Liver (tissue), 7 donors: ENCODE measurements at regions not wholly inside any gene's neighbourhood (a gene's known extent, or its start where the extent isn't known, plus 50 kb on each side); places are given as distances from the start of the nearest gene placed in this dataset.

ENCODE experiments used
- DNase-seq: peaks from one replicate; pipeline ENCODE4 v3.0.0-alpha.2; 2017; ENCODE audit warnings: low spot score
- H3K27ac ChIP-seq, 2 donors: one replicate each; pipeline ENCODE4 v1.7.0; 2013; ENCODE audit warnings: inconsistent platforms in 2 of 2, low read length in 2 of 2, control low read depth in 1 of 2, low read depth in 1 of 2, mild to moderate bottlenecking in 1 of 2
- H3K27me3 ChIP-seq, 4 donors: one replicate each; pipeline versions ENCODE4 v1.6.1 to v1.7.0; 2013; ENCODE audit warnings: low read length in 3 of 4, inconsistent platforms in 1 of 4, mild to moderate bottlenecking in 1 of 4, moderate library complexity in 1 of 4; ENCODE audit not compliant: control insufficient read depth in 4 of 4, insufficient read depth in 4 of 4
- H3K36me3 ChIP-seq, 4 donors: one replicate each; pipeline versions ENCODE4 v1.6.1 to v1.7.0; 2013; ENCODE audit warnings: low read length in 3 of 4, mild to moderate bottlenecking in 3 of 4, low read depth in 1 of 4, moderate library complexity in 1 of 4; ENCODE audit not compliant: control insufficient read depth in 4 of 4, insufficient read depth in 3 of 4
- H3K4me1 ChIP-seq, 4 donors: one replicate each; pipeline versions ENCODE4 v1.6.1 to v1.7.0; 2013; ENCODE audit warnings: low read length in 3 of 4, mild to moderate bottlenecking in 3 of 4, moderate library complexity in 1 of 4; ENCODE audit not compliant: control insufficient read depth in 4 of 4, insufficient read depth in 4 of 4
- H3K4me3 ChIP-seq, 3 donors: one replicate each; pipeline versions ENCODE4 v1.6.1 to v1.7.0; 2013; ENCODE audit warnings: low read length in 3 of 3, control low read depth in 1 of 3, low read depth in 1 of 3, mild to moderate bottlenecking in 1 of 3
- H3K9ac ChIP-seq, 2 donors: one replicate each; pipeline ENCODE4 v1.7.0; 2013; ENCODE audit warnings: low read length in 2 of 2, mild to moderate bottlenecking in 2 of 2, moderate library complexity in 2 of 2, control low read depth in 1 of 2, low read depth in 1 of 2
- H3K9me3 ChIP-seq, 4 donors: one replicate each; pipeline versions ENCODE4 v1.6.1 to v1.7.0; 2013; ENCODE audit warnings: low read length in 3 of 4; ENCODE audit not compliant: control insufficient read depth in 4 of 4
- EGR1 ChIP-seq, 2 donors: IDR thresholded peaks; 2 replicates each; pipeline ENCODE4 v1.6.1; 2016 to 2018; ENCODE audit warnings: antibody characterized with exemption in 2 of 2, low read depth in 2 of 2
- FOXA1 ChIP-seq: IDR thresholded peaks from 2 replicates; pipeline ENCODE4 v1.6.1; 2016; ENCODE audit warnings: antibody characterized with exemption
- FOXA2 ChIP-seq: IDR thresholded peaks from 2 replicates; pipeline ENCODE4 v1.6.1; 2016; ENCODE audit warnings: antibody characterized with exemption
- GABPA ChIP-seq, 2 donors: IDR thresholded peaks in 1 of 2; conservative IDR thresholded peaks in 1 of 2; 2 replicates each; pipeline ENCODE4 v1.6.1; 2016; ENCODE audit warnings: antibody characterized with exemption in 2 of 2, mild to moderate bottlenecking in 1 of 2, moderate library complexity in 1 of 2
- HNF4A ChIP-seq, 2 donors: conservative IDR thresholded peaks; 2 replicates each; pipeline ENCODE4 v1.6.1; 2016; ENCODE audit warnings: antibody characterized with exemption in 2 of 2, mild to moderate bottlenecking in 2 of 2
- HNF4G ChIP-seq: IDR thresholded peaks from 2 replicates; pipeline ENCODE4 v1.6.1; 2016; ENCODE audit warnings: antibody characterized with exemption
- JUND ChIP-seq, 2 donors: IDR thresholded peaks; 2 replicates each; pipeline ENCODE4 v1.6.1; 2016; ENCODE audit warnings: antibody characterized with exemption in 2 of 2
- NR2F2 ChIP-seq: IDR thresholded peaks from 2 replicates; pipeline ENCODE4 v1.6.1; 2016; ENCODE audit warnings: antibody characterized with exemption
- RAD21 ChIP-seq, 2 donors: IDR thresholded peaks; 2 replicates each; pipeline ENCODE4 v1.6.1; 2016; ENCODE audit warnings: antibody characterized with exemption in 2 of 2, mild to moderate bottlenecking in 2 of 2
- REST ChIP-seq: IDR thresholded peaks from 2 replicates; pipeline ENCODE4 v1.6.1; 2016; ENCODE audit warnings: antibody characterized with exemption, mild to moderate bottlenecking
- RXRA ChIP-seq, 2 donors: IDR thresholded peaks; 2 replicates each; pipeline ENCODE4 v1.6.1; 2017 to 2018; ENCODE audit warnings: antibody characterized with exemption in 2 of 2, mild to moderate bottlenecking in 1 of 2
- SP1 ChIP-seq: IDR thresholded peaks from 2 replicates; pipeline ENCODE4 v1.6.1; 2018; ENCODE audit warnings: antibody characterized with exemption, mild to moderate bottlenecking
- TAF1 ChIP-seq: conservative IDR thresholded peaks from 2 replicates; pipeline ENCODE4 v1.6.1; 2016; ENCODE audit warnings: antibody characterized with exemption, mild to moderate bottlenecking
- YY1 ChIP-seq: IDR thresholded peaks from 2 replicates; pipeline ENCODE4 v1.6.1; 2016; ENCODE audit warnings: antibody characterized with exemption, mild to moderate bottlenecking
- WGBS: extraction: QIAGEN DNeasy Blood & Tissue Kit; methylation state at CpG from one replicate; pipeline ENCODE4 v1.1.7; 2013; 5-methylcytosine and 5-hydroxymethylcytosine counted together
- TF ChIP-seq, protein P1 (sequence below): IDR thresholded peaks from 2 replicates; pipeline ENCODE4 v1.6.1; 2016; ENCODE audit warnings: antibody characterized with exemption
- TF ChIP-seq, protein P2 (sequence below): IDR thresholded peaks from 2 replicates; pipeline ENCODE4 v1.6.1; 2016; ENCODE audit warnings: antibody characterized with exemption
- TF ChIP-seq, protein P3 (sequence below): IDR thresholded peaks from 2 replicates; pipeline ENCODE4 v1.6.1; 2016; ENCODE audit warnings: antibody characterized with exemption
- donor health status: healthy.
- donor health status: healthy.
- donor health status: healthy.
- donor health status: healthy.

DNA sequence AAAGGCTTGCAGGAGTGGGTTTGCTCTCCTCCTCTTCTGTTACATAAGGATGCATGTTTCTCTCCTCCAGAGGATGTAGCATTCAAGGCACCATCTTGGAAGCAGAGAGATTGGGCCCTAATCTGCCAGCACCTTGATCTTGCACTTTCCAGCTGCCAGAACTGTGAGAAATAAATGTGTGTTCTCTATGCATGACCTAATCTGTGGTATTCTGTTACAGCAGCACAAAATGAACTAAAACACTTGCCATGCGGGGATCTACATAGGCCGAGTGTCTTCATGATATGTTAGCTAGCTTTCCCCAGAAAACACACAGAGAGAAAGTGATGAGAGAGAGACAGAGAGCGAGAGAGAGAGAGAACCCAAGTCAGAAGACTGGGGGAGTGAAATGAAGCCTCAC lies 273.5 kb downstream of the UTP18 start:
- WGBS = 95% methylated on average over 3 of the region's 3 CpGs

DNA sequence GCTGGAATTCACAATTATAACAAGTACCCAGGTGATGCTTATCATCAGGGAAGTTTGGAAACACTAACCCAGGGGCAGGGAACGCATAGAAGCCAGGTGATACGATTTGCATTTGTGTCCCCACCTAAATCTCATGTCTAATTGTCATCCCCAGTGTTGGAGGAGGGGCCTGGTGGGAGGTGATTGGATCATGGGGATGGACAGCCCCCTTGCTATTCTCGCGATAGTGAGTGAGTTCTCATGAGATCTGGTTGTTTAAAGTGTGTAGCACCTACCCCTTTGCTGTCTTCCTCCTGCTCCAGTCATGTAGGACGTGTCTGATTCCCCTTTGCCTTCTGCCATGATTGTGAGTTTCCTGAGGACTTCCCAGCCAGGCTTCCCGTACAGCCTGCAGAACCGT lies 276.3 kb downstream of the UTP18 start:
- Histone ChIP-seq H3K27me3 (no peaks in the 10 kb centered on the region), H3K9me3 (no peaks in the 10 kb centered on the region), H3K4me3 (no peak overlapping the region), H3K27ac (no peak overlapping the region), H3K4me1 (peaks cover 0 to 4% (median 3%) of the 10 kb centered on the region in 4 donors), H3K9ac (no peak overlapping the region), H3K36me3 (no peaks in the 10 kb centered on the region)
- WGBS = 84% methylated on average over 7 of the region's 7 CpGs
- TF ChIP-seq HNF4G (no peak), REST (no peak), TAF1 (no peak), FOXA1 (no peak), FOXA2 (no peak)
- no peak for DNase-seq

More for the DNA sequence above, 273.5 kb downstream of the UTP18 start:
- no peak overlapping the region for H3K27ac ChIP-seq
- H3K4me1 ChIP-seq = peaks cover 0 to 4% (median 3%) of the 10 kb centered on the region in 4 donors
- TF ChIP-seq RXRA (IDR thresholded peaks at IDR 0.05) = no peak
- H3K9me3 ChIP-seq = no peaks in the 10 kb centered on the region
- H3K4me3 ChIP-seq = no peak overlapping the region
- no peaks in the 10 kb centered on the region for H3K36me3 ChIP-seq
- H3K27me3 ChIP-seq = no peaks in the 10 kb centered on the region
- no peak for DNase-seq
- no peak overlapping the region for H3K9ac ChIP-seq

GRCh38 chr17:51537996-51538550 lies 277.7 kb downstream of the UTP18 start:
- 83% methylated on average over 7 of the region's 7 CpGs for WGBS
- no peak overlapping the region for H3K9ac ChIP-seq
- no peaks in the 10 kb centered on the region for H3K27me3 ChIP-seq
- DNase-seq = no peak
- H3K9me3 ChIP-seq = no peaks in the 10 kb centered on the region
- H3K27ac ChIP-seq = no peak overlapping the region
- no peak overlapping the region for H3K4me3 ChIP-seq
- H3K4me1 ChIP-seq = peaks cover 0 to 4% (median 3%) of the 10 kb centered on the region in 4 donors
- no peaks in the 10 kb centered on the region for H3K36me3 ChIP-seq
- TF ChIP-seq, protein P1, sequence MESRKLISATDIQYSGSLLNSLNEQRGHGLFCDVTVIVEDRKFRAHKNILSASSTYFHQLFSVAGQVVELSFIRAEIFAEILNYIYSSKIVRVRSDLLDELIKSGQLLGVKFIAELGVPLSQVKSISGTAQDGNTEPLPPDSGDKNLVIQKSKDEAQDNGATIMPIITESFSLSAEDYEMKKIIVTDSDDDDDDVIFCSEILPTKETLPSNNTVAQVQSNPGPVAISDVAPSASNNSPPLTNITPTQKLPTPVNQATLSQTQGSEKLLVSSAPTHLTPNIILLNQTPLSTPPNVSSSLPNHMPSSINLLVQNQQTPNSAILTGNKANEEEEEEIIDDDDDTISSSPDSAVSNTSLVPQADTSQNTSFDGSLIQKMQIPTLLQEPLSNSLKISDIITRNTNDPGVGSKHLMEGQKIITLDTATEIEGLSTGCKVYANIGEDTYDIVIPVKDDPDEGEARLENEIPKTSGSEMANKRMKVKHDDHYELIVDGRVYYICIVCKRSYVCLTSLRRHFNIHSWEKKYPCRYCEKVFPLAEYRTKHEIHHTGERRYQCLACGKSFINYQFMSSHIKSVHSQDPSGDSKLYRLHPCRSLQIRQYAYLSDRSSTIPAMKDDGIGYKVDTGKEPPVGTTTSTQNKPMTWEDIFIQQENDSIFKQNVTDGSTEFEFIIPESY = no peak
- TF ChIP-seq NR2F2 (no peak), HNF4A (conservative IDR thresholded peaks at IDR 0.05) (no peak), RXRA (IDR thresholded peaks at IDR 0.05) (no peak), SP1 (no peak), GABPA (IDR thresholded peaks at IDR 0.05 in 1 of 2, conservative IDR thresholded peaks at IDR 0.05 in 1 of 2) (no peak), FOXA1 (no peak), HNF4G (no peak), JUND (IDR thresholded peaks at IDR 0.05) (no peak), REST (no peak), TAF1 (no peak), RAD21 (IDR thresholded peaks at IDR 0.05) (no peak), YY1 (no peak), EGR1 (IDR thresholded peaks at IDR 0.05; ENCODE audit: low read depth in 2 of 2) (no peak)
- TF ChIP-seq, protein P2, sequence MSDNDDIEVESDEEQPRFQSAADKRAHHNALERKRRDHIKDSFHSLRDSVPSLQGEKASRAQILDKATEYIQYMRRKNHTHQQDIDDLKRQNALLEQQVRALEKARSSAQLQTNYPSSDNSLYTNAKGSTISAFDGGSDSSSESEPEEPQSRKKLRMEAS = no peak
- TF ChIP-seq, protein P3, sequence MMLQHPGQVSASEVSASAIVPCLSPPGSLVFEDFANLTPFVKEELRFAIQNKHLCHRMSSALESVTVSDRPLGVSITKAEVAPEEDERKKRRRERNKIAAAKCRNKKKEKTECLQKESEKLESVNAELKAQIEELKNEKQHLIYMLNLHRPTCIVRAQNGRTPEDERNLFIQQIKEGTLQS = no peak
